Endothelial cell (in vitro differentiated cells): ENCODE measurements at regions not wholly inside any gene's neighbourhood (a gene's known extent, or its start where the extent isn't known, plus 50 kb on each side); places are given as distances from the start of the nearest gene placed in this dataset.
A peak's percentile ranks its signal among the peaks of the same experiment; 100 is the strongest.

Experiments used
- DNase-seq: peaks from one replicate; pipeline ENCODE4 v3.0.0; 2021; ENCODE audit warnings: low spot score
- H3K27ac Mint-ChIP-seq: one replicate; pipeline ENCODE4 v1.8.0; 2021; ENCODE audit warnings: mixed read lengths, inconsistent platforms; ENCODE audit not compliant: unreplicated experiment
- H3K27me3 Mint-ChIP-seq: one replicate; pipeline ENCODE4 v1.8.0; 2021; ENCODE audit warnings: mild to moderate bottlenecking, moderate library complexity, mixed read lengths, inconsistent platforms; ENCODE audit not compliant: unreplicated experiment
- H3K36me3 Mint-ChIP-seq: one replicate; pipeline ENCODE4 v1.8.0; 2021; ENCODE audit warnings: mild to moderate bottlenecking, low read depth, mixed read lengths, inconsistent platforms; ENCODE audit not compliant: unreplicated experiment
- H3K4me1 Mint-ChIP-seq: one replicate; pipeline ENCODE4 v1.8.0; 2021; ENCODE audit warnings: mild to moderate bottlenecking, mixed read lengths, inconsistent platforms; ENCODE audit not compliant: unreplicated experiment
- H3K4me3 Mint-ChIP-seq: one replicate; pipeline ENCODE4 v1.8.0; 2021; ENCODE audit warnings: mild to moderate bottlenecking, mixed read lengths, inconsistent platforms; ENCODE audit not compliant: unreplicated experiment
- H3K9me3 Mint-ChIP-seq: one replicate; pipeline ENCODE4 v1.8.0; 2021; ENCODE audit warnings: mixed read lengths, inconsistent platforms; ENCODE audit not compliant: unreplicated experiment
- TF ChIP-seq, protein P1 (sequence below): fragments of 200-600 bp; sonication (generic); IDR thresholded peaks from one replicate; pipeline ENCODE4 v1.5.0; 2021; ENCODE audit warnings: antibody characterized with exemption; ENCODE audit not compliant: unreplicated experiment

GRCh38 chr11:112437096-112437495 is 176.4 kb upstream of the PLET1 start:
- no peak overlapping the region for H3K27ac Mint-ChIP-seq
- TF ChIP-seq, protein P1, sequence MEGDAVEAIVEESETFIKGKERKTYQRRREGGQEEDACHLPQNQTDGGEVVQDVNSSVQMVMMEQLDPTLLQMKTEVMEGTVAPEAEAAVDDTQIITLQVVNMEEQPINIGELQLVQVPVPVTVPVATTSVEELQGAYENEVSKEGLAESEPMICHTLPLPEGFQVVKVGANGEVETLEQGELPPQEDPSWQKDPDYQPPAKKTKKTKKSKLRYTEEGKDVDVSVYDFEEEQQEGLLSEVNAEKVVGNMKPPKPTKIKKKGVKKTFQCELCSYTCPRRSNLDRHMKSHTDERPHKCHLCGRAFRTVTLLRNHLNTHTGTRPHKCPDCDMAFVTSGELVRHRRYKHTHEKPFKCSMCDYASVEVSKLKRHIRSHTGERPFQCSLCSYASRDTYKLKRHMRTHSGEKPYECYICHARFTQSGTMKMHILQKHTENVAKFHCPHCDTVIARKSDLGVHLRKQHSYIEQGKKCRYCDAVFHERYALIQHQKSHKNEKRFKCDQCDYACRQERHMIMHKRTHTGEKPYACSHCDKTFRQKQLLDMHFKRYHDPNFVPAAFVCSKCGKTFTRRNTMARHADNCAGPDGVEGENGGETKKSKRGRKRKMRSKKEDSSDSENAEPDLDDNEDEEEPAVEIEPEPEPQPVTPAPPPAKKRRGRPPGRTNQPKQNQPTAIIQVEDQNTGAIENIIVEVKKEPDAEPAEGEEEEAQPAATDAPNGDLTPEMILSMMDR: no peak
- peaks cover 2% of the 10 kb centered on the region for H3K4me1 Mint-ChIP-seq
- no peak overlapping the region for H3K4me3 Mint-ChIP-seq
- no peaks in the 10 kb centered on the region for H3K36me3 Mint-ChIP-seq
- no peaks in the 10 kb centered on the region for H3K27me3 Mint-ChIP-seq
- DNase-seq: no peak
- H3K9me3 Mint-ChIP-seq: no peaks in the 10 kb centered on the region

DNA sequence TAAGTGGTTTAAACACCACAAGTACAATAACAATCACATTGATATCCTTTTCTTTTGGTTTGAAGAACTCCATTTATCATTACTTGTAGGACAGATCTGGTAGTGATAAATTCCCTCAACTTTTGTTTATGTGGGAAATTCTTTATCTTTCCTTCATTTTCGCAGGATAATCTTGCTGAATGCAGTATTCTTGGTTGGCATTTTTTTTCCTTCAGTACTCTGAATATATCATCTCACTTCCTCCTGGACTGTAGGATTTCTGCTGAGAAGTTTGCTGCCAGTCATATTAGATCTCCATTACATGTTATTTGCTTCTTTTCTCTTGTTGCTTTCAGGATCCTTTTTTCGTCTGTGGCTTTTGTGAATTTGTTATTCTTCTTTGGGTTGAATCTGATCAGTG is 179.0 kb upstream of the PLET1 start:
- TF ChIP-seq, protein P1: no peak
- Mint-ChIP-seq H3K4me3 (no peak overlapping the region), H3K9me3 (no peaks in the 10 kb centered on the region), H3K27me3 (peaks cover 1% of the 10 kb centered on the region), H3K27ac (no peak overlapping the region), H3K4me1 (peaks cover 7% of the 10 kb centered on the region), H3K36me3 (no peaks in the 10 kb centered on the region)
- DNase-seq: no peak

- peaks cover 7% of the 10 kb centered on the region for H3K4me1 Mint-ChIP-seq
- peaks cover 1% of the 10 kb centered on the region for H3K27me3 Mint-ChIP-seq
- TF ChIP-seq, protein P1: no peak
- no peak overlapping the region for H3K4me3 Mint-ChIP-seq
- H3K36me3 Mint-ChIP-seq: no peaks in the 10 kb centered on the region
- peaks cover 4% of the 10 kb centered on the region for H3K9me3 Mint-ChIP-seq
- peak; percentile 26 for DNase-seq
- no peak overlapping the region for H3K27ac Mint-ChIP-seq
These were observed 179.9 kb upstream of the PLET1 start for GRCh38 chr11:112440518-112440917.

- peaks cover 15% of the 10 kb centered on the region for H3K4me1 Mint-ChIP-seq
- TF ChIP-seq, protein P1: no peak
- DNase-seq: no peak
- peaks cover 2% of the 10 kb centered on the region for H3K27me3 Mint-ChIP-seq
- H3K27ac Mint-ChIP-seq: no peak overlapping the region
- peaks cover 4% of the 10 kb centered on the region for H3K9me3 Mint-ChIP-seq
- no peaks in the 10 kb centered on the region for H3K36me3 Mint-ChIP-seq
- no peak overlapping the region for H3K4me3 Mint-ChIP-seq
These were observed 187.5 kb upstream of the PLET1 start for GRCh38 chr11:112448168-112448567.

DNA sequence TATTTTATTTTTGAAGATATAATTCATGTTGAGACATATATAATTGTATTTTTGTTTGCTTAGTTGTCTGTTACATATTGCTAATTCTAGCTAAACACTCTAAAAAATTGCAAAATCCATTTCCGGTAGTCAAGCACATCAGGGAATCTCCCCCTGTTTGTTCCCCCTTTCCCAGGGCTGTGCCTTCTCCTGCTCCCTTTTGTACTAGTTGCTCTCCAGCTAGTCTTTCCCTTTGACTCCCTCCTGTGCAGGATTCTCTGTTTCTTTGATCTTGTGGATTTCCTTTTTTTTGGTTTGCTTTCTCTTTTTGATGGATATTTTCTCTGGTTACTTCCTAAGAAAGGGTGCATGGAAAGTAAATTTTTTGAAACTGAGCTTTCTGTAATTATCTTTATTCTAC is 188.1 kb upstream of the PLET1 start:
- Mint-ChIP-seq H3K36me3 (no peaks in the 10 kb centered on the region), H3K4me1 (peaks cover 15% of the 10 kb centered on the region), H3K9me3 (peaks cover 4% of the 10 kb centered on the region), H3K27ac (no peak overlapping the region), H3K4me3 (no peak overlapping the region), H3K27me3 (peaks cover 2% of the 10 kb centered on the region)
- TF ChIP-seq, protein P1: no peak
- no peak for DNase-seq
